ENCODE measurements at regions not wholly inside any gene's neighbourhood (a gene's known extent, or its start where the extent isn't known, plus 50 kb on each side); places are given as distances from the start of the nearest gene placed in this dataset.

GRCh38 chr2:66001538-66001937 lies 433.4 kb upstream of the MEIS1 start:
- intact Hi-C loops (cut with micrococcal nuclease) = no loop called here
- H3K4me3 ChIP-seq = no peak overlapping the region
- no peak overlapping the region for H3K27ac ChIP-seq (replicated peaks)
- H3K36me3 ChIP-seq = no peaks in the 10 kb centered on the region
- no peaks in the 10 kb centered on the region for H3K27me3 ChIP-seq (ENCODE audit: low read depth)
- H3K4me1 ChIP-seq = no peaks in the 10 kb centered on the region
- no peaks in the 10 kb centered on the region for H3K9me3 ChIP-seq (replicated peaks)
- no peak for DNase-seq
- TF ChIP-seq, protein P1, sequence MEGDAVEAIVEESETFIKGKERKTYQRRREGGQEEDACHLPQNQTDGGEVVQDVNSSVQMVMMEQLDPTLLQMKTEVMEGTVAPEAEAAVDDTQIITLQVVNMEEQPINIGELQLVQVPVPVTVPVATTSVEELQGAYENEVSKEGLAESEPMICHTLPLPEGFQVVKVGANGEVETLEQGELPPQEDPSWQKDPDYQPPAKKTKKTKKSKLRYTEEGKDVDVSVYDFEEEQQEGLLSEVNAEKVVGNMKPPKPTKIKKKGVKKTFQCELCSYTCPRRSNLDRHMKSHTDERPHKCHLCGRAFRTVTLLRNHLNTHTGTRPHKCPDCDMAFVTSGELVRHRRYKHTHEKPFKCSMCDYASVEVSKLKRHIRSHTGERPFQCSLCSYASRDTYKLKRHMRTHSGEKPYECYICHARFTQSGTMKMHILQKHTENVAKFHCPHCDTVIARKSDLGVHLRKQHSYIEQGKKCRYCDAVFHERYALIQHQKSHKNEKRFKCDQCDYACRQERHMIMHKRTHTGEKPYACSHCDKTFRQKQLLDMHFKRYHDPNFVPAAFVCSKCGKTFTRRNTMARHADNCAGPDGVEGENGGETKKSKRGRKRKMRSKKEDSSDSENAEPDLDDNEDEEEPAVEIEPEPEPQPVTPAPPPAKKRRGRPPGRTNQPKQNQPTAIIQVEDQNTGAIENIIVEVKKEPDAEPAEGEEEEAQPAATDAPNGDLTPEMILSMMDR (IDR thresholded peaks at IDR 0.05; ENCODE audit: borderline replicate concordance) = no peak

DNA sequence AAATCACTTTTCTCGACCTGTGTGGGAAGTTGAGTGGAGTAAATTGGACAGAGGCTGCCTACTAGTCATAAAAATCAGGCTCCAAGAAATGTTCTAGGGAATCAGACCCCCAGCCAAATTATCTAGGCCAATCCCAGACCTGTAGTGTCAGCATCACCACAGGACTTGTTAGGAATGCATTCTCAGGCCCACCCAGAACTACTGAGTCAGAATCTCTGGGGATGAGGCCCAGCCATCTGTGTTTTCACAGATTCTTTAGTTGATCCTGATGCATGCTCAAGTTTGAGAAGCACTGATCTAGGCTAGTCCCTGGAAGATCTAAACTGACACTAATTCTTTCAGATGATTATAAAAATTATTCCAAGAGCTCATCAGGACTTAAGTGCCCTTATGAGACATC lies 434.0 kb upstream of the MEIS1 start:
- H3K36me3 ChIP-seq = no peaks in the 10 kb centered on the region
- no peaks in the 10 kb centered on the region for H3K9me3 ChIP-seq (replicated peaks)
- TF ChIP-seq, protein P1 (IDR thresholded peaks at IDR 0.05; ENCODE audit: borderline replicate concordance) = no peak
- H3K4me1 ChIP-seq = no peaks in the 10 kb centered on the region
- intact Hi-C loops (cut with micrococcal nuclease) = no loop called here
- no peak for DNase-seq
- no peak overlapping the region for H3K4me3 ChIP-seq
- peaks cover 1% of the 10 kb centered on the region for H3K27me3 ChIP-seq (ENCODE audit: low read depth)
- H3K27ac ChIP-seq (replicated peaks) = no peak overlapping the region

DNA sequence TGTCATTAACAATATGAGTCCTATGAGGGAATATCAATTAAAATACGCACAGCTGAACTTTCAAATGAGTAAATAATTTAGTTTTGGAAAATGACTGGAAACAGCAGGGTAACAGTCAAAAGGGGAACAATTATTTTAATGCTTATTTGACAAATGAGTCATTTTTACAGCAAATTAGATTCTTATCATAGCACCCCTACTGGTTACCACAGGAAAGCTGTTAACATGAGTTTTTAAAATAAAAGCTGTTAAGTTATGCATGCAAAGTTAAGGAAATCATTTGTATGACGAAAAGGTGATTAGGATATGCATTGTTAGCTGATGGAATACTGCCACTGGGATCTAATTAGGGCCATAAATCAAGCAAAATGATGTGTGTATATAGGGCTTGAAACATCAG lies 435.1 kb upstream of the MEIS1 start:
- intact Hi-C loops (cut with micrococcal nuclease) = no loop called here
- DNase-seq = no peak
- Histone ChIP-seq H3K27me3 (ENCODE audit: low read depth) (peaks cover 12% of the 10 kb centered on the region), H3K4me1 (no peaks in the 10 kb centered on the region), H3K4me3 (no peak overlapping the region), H3K36me3 (no peaks in the 10 kb centered on the region), H3K9me3 (replicated peaks) (no peaks in the 10 kb centered on the region), H3K27ac (replicated peaks) (no peak overlapping the region)
- TF ChIP-seq, protein P1 (IDR thresholded peaks at IDR 0.05; ENCODE audit: borderline replicate concordance) = no peak

DNA sequence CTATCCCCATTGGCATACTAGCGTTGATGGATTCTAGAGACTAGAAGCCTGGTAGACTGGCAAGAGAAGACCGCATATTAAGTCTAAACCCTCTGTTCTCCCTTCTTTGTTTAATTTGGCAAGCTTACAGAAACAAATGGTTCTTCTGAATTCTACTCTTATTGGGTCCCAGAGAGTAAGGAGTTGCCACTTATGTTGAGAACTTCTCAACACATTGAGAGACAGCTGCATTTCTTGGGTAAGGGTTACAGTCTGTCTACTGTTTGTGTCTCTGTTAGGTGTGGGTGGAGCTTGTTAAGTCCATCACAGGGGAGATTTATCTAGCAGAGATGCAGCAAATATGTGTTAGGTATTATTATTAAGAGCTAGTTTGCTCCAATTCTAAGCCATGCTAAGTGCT lies 435.8 kb upstream of the MEIS1 start:
- Histone ChIP-seq H3K27ac (replicated peaks) (no peak overlapping the region), H3K4me1 (no peaks in the 10 kb centered on the region), H3K4me3 (no peak overlapping the region), H3K9me3 (replicated peaks) (no peaks in the 10 kb centered on the region), H3K27me3 (ENCODE audit: low read depth) (peaks cover 19% of the 10 kb centered on the region), H3K36me3 (no peaks in the 10 kb centered on the region)
- intact Hi-C loops (cut with micrococcal nuclease) = no loop called here
- TF ChIP-seq, protein P1 (IDR thresholded peaks at IDR 0.05; ENCODE audit: borderline replicate concordance) = no peak
- DNase-seq = no peak

DNA sequence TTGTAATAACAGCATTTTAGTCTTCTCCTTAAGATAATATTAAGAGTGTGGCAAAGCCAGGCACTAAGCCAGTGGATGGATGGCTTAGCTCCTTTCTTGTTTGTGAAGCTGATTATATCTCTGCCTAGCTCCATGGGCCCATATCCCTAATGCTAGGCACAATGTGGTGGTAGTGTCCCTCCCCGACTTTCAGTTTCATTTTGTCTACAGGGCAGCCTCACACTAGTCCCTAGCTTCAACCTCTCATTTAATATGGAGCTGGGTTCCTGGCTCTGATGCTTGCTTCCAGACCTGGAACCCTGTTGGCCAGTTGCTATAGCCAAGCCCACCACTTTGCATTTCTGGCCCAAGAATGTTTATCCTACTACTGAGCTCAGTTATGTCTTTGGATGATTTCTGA lies 437.0 kb upstream of the MEIS1 start:
- intact Hi-C loops (cut with micrococcal nuclease) = no loop called here
- TF ChIP-seq, protein P1 (IDR thresholded peaks at IDR 0.05; ENCODE audit: borderline replicate concordance) = no peak

GRCh38 chr2:65992198-65992554 lies 442.7 kb upstream of the MEIS1 start:
- intact Hi-C loops (cut with micrococcal nuclease) = no loop called here
- Histone ChIP-seq H3K4me1 (no peaks in the 10 kb centered on the region), H3K9me3 (replicated peaks) (no peaks in the 10 kb centered on the region), H3K4me3 (no peak overlapping the region), H3K27me3 (ENCODE audit: low read depth) (peaks cover 45% of the 10 kb centered on the region), H3K27ac (replicated peaks) (no peak overlapping the region), H3K36me3 (no peaks in the 10 kb centered on the region)
- TF ChIP-seq, protein P1 (IDR thresholded peaks at IDR 0.05; ENCODE audit: borderline replicate concordance) = no peak
- no peak for DNase-seq

More for the DNA sequence above, 437.0 kb upstream of the MEIS1 start:
- Histone ChIP-seq H3K27me3 (ENCODE audit: low read depth) (peaks cover 29% of the 10 kb centered on the region), H3K4me3 (no peak overlapping the region), H3K36me3 (no peaks in the 10 kb centered on the region), H3K4me1 (no peaks in the 10 kb centered on the region), H3K9me3 (replicated peaks) (no peaks in the 10 kb centered on the region), H3K27ac (replicated peaks) (no peak overlapping the region)
- DNase-seq = no peak
